ENCODE measurements at regions not wholly inside any gene's neighbourhood (a gene's known extent, or its start where the extent isn't known, plus 50 kb on each side); places are given as distances from the start of the nearest gene placed in this dataset.

DNA sequence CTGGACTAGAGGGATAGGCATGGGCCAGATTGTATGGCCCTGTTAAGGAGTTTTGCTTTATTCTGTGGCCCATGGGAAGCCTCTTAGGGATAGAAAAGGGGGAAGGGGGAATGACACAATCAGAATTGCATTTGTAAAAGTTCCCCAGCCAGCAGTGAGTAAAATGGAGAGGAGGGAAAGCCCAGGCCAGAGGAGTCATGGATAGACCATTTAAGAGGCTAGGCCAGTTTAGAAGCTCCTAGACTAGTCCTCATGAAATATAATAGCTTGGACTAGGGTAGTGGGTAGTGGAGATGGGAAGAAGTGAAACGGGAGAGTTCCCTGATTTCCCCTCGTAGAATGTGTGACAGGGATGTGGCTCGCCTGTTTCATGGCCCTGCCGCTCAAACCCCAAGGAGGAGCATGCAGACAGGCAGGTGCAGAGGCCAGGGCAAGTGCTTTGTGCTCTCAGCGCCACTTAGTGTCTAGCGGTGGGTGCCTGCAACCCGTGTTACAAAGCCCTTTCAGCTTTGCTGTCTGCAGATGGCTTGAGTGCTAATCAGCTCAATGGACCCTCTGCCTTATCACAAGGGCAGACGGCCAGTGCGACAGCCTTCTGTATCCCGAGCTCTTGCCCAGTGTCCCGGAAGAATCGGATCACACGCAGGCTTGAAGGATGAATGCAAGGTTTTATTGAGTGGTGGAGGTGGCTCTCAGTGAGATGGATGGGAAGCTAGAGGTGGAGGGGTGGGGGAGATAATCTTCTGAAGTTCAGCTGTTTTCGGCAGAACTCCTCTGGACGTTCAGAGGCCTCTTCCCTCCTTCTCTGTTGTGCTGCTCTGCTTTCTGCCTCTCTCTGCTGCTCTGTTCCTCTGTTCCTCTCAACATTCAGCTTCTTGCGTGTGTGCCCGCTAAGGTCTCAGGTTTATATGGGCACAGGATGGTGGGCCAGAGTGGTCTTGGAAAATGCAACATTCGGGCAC lies 141.1 kb downstream of the CEP57L1 start:
- Mint-ChIP-seq H3K36me3 (ENCODE audit: low read depth) (no peaks in the 10 kb centered on the region), H3K4me3 (no peak overlapping the region), H3K27me3 (no peaks in the 10 kb centered on the region), H3K27ac (peak overlapping the region; percentile 70), H3K9me3 (no peaks in the 10 kb centered on the region), H3K4me1 (ENCODE audit: low read depth) (peaks cover 13% of the 10 kb centered on the region)
- ATAC-seq (peak; percentile 71), DNase-seq (peak; percentile 47)
- TF ChIP-seq, protein P1, sequence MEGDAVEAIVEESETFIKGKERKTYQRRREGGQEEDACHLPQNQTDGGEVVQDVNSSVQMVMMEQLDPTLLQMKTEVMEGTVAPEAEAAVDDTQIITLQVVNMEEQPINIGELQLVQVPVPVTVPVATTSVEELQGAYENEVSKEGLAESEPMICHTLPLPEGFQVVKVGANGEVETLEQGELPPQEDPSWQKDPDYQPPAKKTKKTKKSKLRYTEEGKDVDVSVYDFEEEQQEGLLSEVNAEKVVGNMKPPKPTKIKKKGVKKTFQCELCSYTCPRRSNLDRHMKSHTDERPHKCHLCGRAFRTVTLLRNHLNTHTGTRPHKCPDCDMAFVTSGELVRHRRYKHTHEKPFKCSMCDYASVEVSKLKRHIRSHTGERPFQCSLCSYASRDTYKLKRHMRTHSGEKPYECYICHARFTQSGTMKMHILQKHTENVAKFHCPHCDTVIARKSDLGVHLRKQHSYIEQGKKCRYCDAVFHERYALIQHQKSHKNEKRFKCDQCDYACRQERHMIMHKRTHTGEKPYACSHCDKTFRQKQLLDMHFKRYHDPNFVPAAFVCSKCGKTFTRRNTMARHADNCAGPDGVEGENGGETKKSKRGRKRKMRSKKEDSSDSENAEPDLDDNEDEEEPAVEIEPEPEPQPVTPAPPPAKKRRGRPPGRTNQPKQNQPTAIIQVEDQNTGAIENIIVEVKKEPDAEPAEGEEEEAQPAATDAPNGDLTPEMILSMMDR (IDR thresholded peaks at IDR 0.05) = no peak
- CTCF ChIA-PET = interaction anchor here (1.9 to 2.0 kb wide), 2 partner anchors 11 to 49 kb away, joined by 7 to 8 read pairs; no protein-coding TSS in a partner anchor
- intact Hi-C loops (cut with micrococcal nuclease) = no loop called here
- POLR2A ChIA-PET = interaction anchor here (1.4 to 1.6 kb wide), 2 partner anchors 11 to 146 kb away, joined by 3 to 5 read pairs; partner anchors contain the start of gene CD164

- Mint-ChIP-seq H3K27ac (no peak overlapping the region), H3K4me3 (no peak overlapping the region), H3K4me1 (ENCODE audit: low read depth) (peaks cover 13% of the 10 kb centered on the region), H3K9me3 (no peaks in the 10 kb centered on the region), H3K36me3 (ENCODE audit: low read depth) (no peaks in the 10 kb centered on the region), H3K27me3 (no peaks in the 10 kb centered on the region)
- intact Hi-C loops (cut with micrococcal nuclease) = no loop called here
- CTCF ChIA-PET = interaction anchor here (1.9 to 2.0 kb wide), 2 partner anchors 10 to 48 kb away, joined by 7 to 8 read pairs; no protein-coding TSS in a partner anchor
- ATAC-seq (no peak), DNase-seq (no peak)
- POLR2A ChIA-PET = no interaction called here
- TF ChIP-seq, protein P1 (IDR thresholded peaks at IDR 0.05) = no peak
These were observed 140.3 kb downstream of the CEP57L1 start for GRCh38 chr6:109235481-109236038.

- TF ChIP-seq, protein P1 (IDR thresholded peaks at IDR 0.05) = no peak
- H3K4me1 Mint-ChIP-seq (ENCODE audit: low read depth) = no peaks in the 10 kb centered on the region
- no peak overlapping the region for H3K4me3 Mint-ChIP-seq
- POLR2A ChIA-PET = no interaction called here
- no peak for DNase-seq
- no peaks in the 10 kb centered on the region for H3K27me3 Mint-ChIP-seq
- H3K36me3 Mint-ChIP-seq (ENCODE audit: low read depth) = no peaks in the 10 kb centered on the region
- no peak overlapping the region for H3K27ac Mint-ChIP-seq
- intact Hi-C loops (cut with micrococcal nuclease) = no loop called here
- ATAC-seq = no peak
- no peaks in the 10 kb centered on the region for H3K9me3 Mint-ChIP-seq
- CTCF ChIA-PET = no interaction called here
These were observed 135.1 kb downstream of the CEP57L1 start for GRCh38 chr6:109230453-109230852.

DNA sequence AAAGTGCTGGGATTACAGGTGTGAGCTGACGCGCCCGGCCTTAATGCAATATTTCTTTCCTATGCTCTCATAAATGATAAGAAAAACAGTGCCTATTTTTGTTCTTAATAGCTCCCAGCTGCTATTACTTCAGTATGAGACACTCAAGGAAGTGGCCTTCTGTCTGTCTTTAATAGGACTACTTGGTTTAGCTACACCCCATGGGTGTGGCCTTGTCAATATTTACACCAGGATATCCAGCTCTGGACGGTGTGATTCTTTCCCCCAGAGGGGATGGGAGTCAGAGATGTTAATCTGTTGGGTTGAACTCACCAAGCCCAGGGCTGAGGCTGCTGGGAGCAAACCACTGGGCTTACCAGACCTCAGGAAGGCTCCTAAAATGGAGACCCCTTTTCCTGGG lies 134.2 kb downstream of the CEP57L1 start:
- Mint-ChIP-seq H3K4me3 (no peak overlapping the region), H3K27me3 (no peaks in the 10 kb centered on the region), H3K27ac (no peak overlapping the region), H3K4me1 (ENCODE audit: low read depth) (peaks cover 5% of the 10 kb centered on the region), H3K9me3 (no peaks in the 10 kb centered on the region), H3K36me3 (ENCODE audit: low read depth) (no peaks in the 10 kb centered on the region)
- TF ChIP-seq, protein P1 (IDR thresholded peaks at IDR 0.05) = no peak
- DNase-seq (no peak), ATAC-seq (no peak)
- POLR2A ChIA-PET = no interaction called here
- CTCF ChIA-PET = interaction anchor here (0.8 to 1.8 kb wide), 2 partner anchors 12 to 42 kb away, joined by 3 to 8 read pairs; no protein-coding TSS in a partner anchor
- intact Hi-C loops (cut with micrococcal nuclease) = no loop called here

DNA sequence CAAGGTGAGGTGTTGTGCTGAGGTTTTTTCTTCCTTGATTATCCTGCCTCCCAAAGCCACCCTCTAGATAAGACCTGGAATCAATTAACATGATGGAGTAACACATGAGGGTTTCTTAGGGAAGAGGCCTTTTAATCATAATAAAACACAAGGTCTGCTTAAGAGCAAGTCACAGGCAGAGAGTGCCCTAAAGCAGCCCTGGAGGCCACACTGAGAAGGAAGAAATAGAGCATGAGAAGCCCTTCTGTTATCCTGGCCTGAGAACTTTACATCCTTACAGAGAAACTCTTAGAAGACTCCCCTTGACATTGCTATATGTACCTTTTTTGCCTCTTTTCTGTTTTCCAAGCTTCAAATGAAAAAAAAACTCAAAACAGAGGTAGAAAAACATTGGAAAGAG lies 132.3 kb downstream of the CEP57L1 start:
- POLR2A ChIA-PET = no interaction called here

More for the DNA sequence above, 132.3 kb downstream of the CEP57L1 start:
- no peak for DNase-seq
- TF ChIP-seq, protein P1 (IDR thresholded peaks at IDR 0.05) = no peak
- Mint-ChIP-seq H3K4me1 (ENCODE audit: low read depth) (peaks cover 8% of the 10 kb centered on the region), H3K36me3 (ENCODE audit: low read depth) (no peaks in the 10 kb centered on the region), H3K4me3 (no peak overlapping the region), H3K9me3 (no peaks in the 10 kb centered on the region), H3K27ac (no peak overlapping the region), H3K27me3 (no peaks in the 10 kb centered on the region)
- CTCF ChIA-PET = interaction anchor here (1.4 to 1.8 kb wide), 2 partner anchors 40 to 155 kb away, joined by 4 to 8 read pairs; no protein-coding TSS in a partner anchor
- ATAC-seq = no peak
- intact Hi-C loops (cut with micrococcal nuclease) = no loop called here

Measured in activated CD8-positive, alpha-beta T cell treated with anti-CD3 and anti-CD28 coated beads for 36 hours (primary cell).